ENCODE measurements at regions not wholly inside any gene's neighbourhood (a gene's known extent, or its start where the extent isn't known, plus 50 kb on each side); places are given as distances from the start of the nearest gene placed in this dataset.

DNA sequence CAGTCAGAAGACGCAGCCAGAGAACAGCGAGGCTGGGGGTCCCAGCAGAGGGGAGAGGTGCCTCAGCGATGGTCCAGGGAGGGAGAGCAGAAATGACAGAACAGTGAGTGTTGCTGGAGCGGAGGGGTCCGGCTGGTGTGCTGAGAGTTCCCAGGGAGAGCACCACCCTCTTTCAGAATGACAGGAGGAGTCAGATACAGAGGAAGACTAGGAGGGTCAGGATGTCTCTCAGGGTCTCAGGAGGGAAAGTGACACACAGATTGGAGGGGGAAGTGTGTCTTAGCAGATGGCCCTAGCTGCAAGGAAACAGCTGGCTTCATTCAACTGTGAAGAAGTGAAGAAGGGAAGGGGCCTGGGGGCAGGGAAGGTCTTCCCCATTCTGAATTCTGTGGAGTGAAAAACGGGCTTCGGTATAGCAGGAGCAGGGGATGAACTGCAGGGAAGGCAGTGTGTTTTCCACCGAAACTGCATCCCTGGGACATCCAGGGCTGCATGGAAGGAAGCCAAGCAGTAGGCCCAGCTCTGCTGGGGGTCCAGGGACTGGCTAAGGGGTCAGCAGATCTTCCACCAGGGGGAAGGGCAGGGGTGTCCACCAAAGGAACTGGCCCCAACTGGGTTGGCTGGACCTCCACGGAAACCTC is 90.0 kb upstream of the OTOS start (continued):
- TF ChIP-seq, protein P1, sequence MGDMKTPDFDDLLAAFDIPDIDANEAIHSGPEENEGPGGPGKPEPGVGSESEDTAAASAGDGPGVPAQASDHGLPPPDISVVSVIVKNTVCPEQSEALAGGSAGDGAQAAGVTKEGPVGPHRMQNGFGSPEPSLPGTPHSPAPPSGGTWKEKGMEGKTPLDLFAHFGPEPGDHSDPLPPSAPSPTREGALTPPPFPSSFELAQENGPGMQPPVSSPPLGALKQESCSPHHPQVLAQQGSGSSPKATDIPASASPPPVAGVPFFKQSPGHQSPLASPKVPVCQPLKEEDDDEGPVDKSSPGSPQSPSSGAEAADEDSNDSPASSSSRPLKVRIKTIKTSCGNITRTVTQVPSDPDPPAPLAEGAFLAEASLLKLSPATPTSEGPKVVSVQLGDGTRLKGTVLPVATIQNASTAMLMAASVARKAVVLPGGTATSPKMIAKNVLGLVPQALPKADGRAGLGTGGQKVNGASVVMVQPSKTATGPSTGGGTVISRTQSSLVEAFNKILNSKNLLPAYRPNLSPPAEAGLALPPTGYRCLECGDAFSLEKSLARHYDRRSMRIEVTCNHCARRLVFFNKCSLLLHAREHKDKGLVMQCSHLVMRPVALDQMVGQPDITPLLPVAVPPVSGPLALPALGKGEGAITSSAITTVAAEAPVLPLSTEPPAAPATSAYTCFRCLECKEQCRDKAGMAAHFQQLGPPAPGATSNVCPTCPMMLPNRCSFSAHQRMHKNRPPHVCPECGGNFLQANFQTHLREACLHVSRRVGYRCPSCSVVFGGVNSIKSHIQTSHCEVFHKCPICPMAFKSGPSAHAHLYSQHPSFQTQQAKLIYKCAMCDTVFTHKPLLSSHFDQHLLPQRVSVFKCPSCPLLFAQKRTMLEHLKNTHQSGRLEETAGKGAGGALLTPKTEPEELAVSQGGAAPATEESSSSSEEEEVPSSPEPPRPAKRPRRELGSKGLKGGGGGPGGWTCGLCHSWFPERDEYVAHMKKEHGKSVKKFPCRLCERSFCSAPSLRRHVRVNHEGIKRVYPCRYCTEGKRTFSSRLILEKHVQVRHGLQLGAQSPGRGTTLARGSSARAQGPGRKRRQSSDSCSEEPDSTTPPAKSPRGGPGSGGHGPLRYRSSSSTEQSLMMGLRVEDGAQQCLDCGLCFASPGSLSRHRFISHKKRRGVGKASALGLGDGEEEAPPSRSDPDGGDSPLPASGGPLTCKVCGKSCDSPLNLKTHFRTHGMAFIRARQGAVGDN (IDR thresholded peaks at IDR 0.05) = no peak
- TF ChIP-seq POLR2AphosphoS5 (IDR thresholded peaks at IDR 0.05; ENCODE audit: low read length) (no peak), YY1 (IDR thresholded peaks at IDR 0.05; ENCODE audit: low read depth, low read length) (no peak), CBX5 (IDR thresholded peaks at IDR 0.05; ENCODE audit: low read depth) (no peak), SIX5 (IDR thresholded peaks at IDR 0.05; ENCODE audit: low read depth, low read length, severe bottlenecking) (no peak), RUNX3 (IDR thresholded peaks at IDR 0.05; ENCODE audit: low read length) (no peak)

DNA sequence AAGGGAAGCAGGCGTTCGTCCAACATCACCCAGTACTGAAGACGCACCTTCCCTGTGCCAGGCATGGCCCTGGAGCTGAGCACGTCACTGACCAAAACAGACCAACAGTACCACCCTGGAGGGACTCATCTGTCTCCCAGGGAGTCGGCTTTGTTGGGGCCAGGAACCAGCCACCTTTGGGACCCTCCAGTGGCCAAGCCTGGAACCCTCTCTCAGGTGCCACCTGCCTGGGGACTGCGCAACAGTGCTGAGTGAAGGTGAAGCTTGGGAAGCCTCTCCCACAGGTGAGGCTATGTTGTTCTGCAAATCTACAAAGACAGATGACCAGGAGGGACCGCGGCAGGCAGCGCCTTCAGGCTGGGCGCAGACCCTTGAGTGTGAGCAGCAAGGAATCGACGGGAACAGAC is 91.4 kb upstream of the OTOS start:
- ATAC-seq (no peak), FAIRE-seq (no peak), DNase-seq (ENCODE audit: low read depth, low spot score) (no peak)
- in situ Hi-C loops (cut with MboI) = no loop called here
- H3K27ac ChIP-seq (ENCODE audit: control insufficient read depth, insufficient read depth) = no peak overlapping the region
- no peak overlapping the region for H3K9ac ChIP-seq (ENCODE audit: control insufficient read depth, insufficient read depth, low read length)
- no peaks in the 10 kb centered on the region for H3K79me2 ChIP-seq (ENCODE audit: control insufficient read depth, insufficient read depth, low read length)
- H3K4me3 ChIP-seq = no peak overlapping the region
- no peak overlapping the region for H2AFZ ChIP-seq (ENCODE audit: control insufficient read depth, low read depth, low read length)
- no peaks in the 10 kb centered on the region for H4K20me1 ChIP-seq (ENCODE audit: control insufficient read depth, insufficient read depth)
- no peaks in the 10 kb centered on the region for H3K27me3 ChIP-seq (replicated peaks in 1 of 2; ENCODE audit: control insufficient read depth in 2 of 2, insufficient read depth in 2 of 2, low read length in 1 of 2)
- ChIA-PET POLR2A (no interaction called here), SMC1A (ENCODE audit: uncharacterized antibody, unreplicated experiment) (no interaction called here), CTCF (no interaction called here), RAD21 (ENCODE audit: unreplicated experiment) (interaction anchor here (1.2 kb wide), 1 partner anchor 171 kb away, joined by 3 read pairs; no protein-coding TSS in a partner anchor)
- 60% methylated on average over 12 of the region's 12 CpGs for WGBS (ENCODE audit: insufficient coverage, insufficient replicate concordance, low lambda C conversion rate, missing lambda C conversion rate)
- H3K36me3 ChIP-seq (ENCODE audit: control insufficient read depth in 2 of 2, insufficient read depth in 2 of 2, low read length in 1 of 2) = no peaks in the 10 kb centered on the region
- intact Hi-C loops (cut with micrococcal nuclease; ENCODE audit: unreplicated experiment) = loop anchor here (5.0 kb wide), 1 partner anchor 205 kb away; the partner anchor contains the start of gene GPC1
- no TSS peak for BruUV-seq (replicated peaks)
- no peaks in the 10 kb centered on the region for H3K4me1 ChIP-seq (ENCODE audit: control insufficient read depth, insufficient read depth, low read length)
- H3K4me2 ChIP-seq (ENCODE audit: control insufficient read depth, insufficient read depth) = no peak overlapping the region
- H3K9me3 ChIP-seq (replicated peaks; ENCODE audit: control insufficient read depth, insufficient read depth, low read length) = no peaks in the 10 kb centered on the region; the same call in 2 of the 3 replicates
- no peak for TF ChIP-seq RFX5 (IDR thresholded peaks at IDR 0.05; ENCODE audit: low read depth, low read length)
- no peak for TF ChIP-seq POLR2AphosphoS5 (IDR thresholded peaks at IDR 0.05; ENCODE audit: low read length)
- no peak for TF ChIP-seq LARP7 (IDR thresholded peaks at IDR 0.05)
- no peak for TF ChIP-seq MTA2 (IDR thresholded peaks at IDR 0.05; ENCODE audit: low read depth)
- TF ChIP-seq, protein P2, sequence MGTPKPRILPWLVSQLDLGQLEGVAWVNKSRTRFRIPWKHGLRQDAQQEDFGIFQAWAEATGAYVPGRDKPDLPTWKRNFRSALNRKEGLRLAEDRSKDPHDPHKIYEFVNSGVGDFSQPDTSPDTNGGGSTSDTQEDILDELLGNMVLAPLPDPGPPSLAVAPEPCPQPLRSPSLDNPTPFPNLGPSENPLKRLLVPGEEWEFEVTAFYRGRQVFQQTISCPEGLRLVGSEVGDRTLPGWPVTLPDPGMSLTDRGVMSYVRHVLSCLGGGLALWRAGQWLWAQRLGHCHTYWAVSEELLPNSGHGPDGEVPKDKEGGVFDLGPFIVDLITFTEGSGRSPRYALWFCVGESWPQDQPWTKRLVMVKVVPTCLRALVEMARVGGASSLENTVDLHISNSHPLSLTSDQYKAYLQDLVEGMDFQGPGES (IDR thresholded peaks at IDR 0.05) = no peak
- TF ChIP-seq PML (IDR thresholded peaks at IDR 0.05; ENCODE audit: low read length) = no peak
- no peak for TF ChIP-seq KDM1A (IDR thresholded peaks at IDR 0.05; ENCODE audit: borderline replicate concordance)
- no peak for TF ChIP-seq GATAD2B (conservative IDR thresholded peaks at IDR 0.05; ENCODE audit: low read depth)
- TF ChIP-seq SRF (IDR thresholded peaks at IDR 0.05; ENCODE audit: low read depth in 2 of 2, low read length in 2 of 2) = no peak
- no peak for TF ChIP-seq MXI1 (IDR thresholded peaks at IDR 0.05; ENCODE audit: low read depth, low read length)
- no peak for TF ChIP-seq ASH2L (IDR thresholded peaks at IDR 0.05; ENCODE audit: borderline replicate concordance, low read depth)
- no peak for TF ChIP-seq CHD4 (IDR thresholded peaks at IDR 0.05)

Data from GM12878 (cell line).